HCT116 (cell line): ENCODE measurements at regions not wholly inside any gene's neighbourhood (a gene's known extent, or its start where the extent isn't known, plus 50 kb on each side); places are given as distances from the start of the nearest gene placed in this dataset.

Experiments
- ATAC-seq: fragments of 200-7000 bp; cut with Tn5 transposase; 2 replicates; pipeline ENCODE4 v1.9.1; 2020; ENCODE audit warnings: mild to moderate bottlenecking, moderate library complexity
- BruUV-seq: library from RNA; stranded (reverse); fragments of 400-500 nt; replicated peaks from 2 replicates; lab custom pipeline; 2021; lab: Mats Ljungman, UMichigan
- CTCF ChIA-PET: fragments of 300-600 bp; sonication (Branson Sonifier 250); formaldehyde crosslinking; loops from one replicate; lab custom pipeline; 2021; ENCODE audit warnings: antibody characterized with exemption; lab: Charles Lee
- POLR2A ChIA-PET: fragments of 300-600, 350-600 bp; sonication (Branson Sonifier 250); formaldehyde crosslinking; loops from one replicate; lab custom pipeline; 2021; ENCODE audit warnings: antibody characterized with exemption; lab: Charles Lee
- RAD21 ChIA-PET, 2 experiments: fragments of 300-600 bp; sonication (Branson Sonifier 250); formaldehyde crosslinking; loops; one replicate each; lab custom pipeline; 2023; ENCODE audit warnings: low total read pairs in 2 of 2; ENCODE audit not compliant: uncharacterized antibody in 2 of 2, unreplicated experiment in 2 of 2, low non-redundant PET in 1 of 2; lab: Charles Lee
- DNase-seq: peaks from one replicate; pipeline ENCODE4 v3.0.0-alpha.2; 2010; ENCODE audit warnings: low read depth, low spot score
- H2AFZ ChIP-seq: fragments of 200-600 bp; shearing (Covaris generic), sonication (generic); 2 replicates; pipeline ENCODE4 v1.6.1; 2017; ENCODE audit warnings: low read depth, mixed run types, mixed read lengths, antibody characterized with exemption, low read length; ENCODE audit not compliant: poor library complexity, severe bottlenecking
- H3K27ac ChIP-seq: 2 replicates; pipeline ENCODE4 v1.5.1; 2012; ENCODE audit warnings: low read depth, low read length
- H3K27me3 ChIP-seq: fragments of 200-600 bp; sonication (generic); 2 replicates; pipeline ENCODE4 v1.6.1; 2016; ENCODE audit warnings: mixed run types, low read length, mixed read lengths; ENCODE audit not compliant: insufficient read depth
- H3K36me3 ChIP-seq, 2 experiments: fragments of 200-500 bp in 1 of 2; fragments of 200-600 bp in 1 of 2; sonication (Bioruptor generic) in 1 of 2; sonication (generic) in 1 of 2; 2 replicates each; pipeline versions ENCODE4 v1.5.1 to v1.6.1; 2014 to 2016; ENCODE audit warnings: low read length in 2 of 2, inconsistent platforms in 1 of 2, mixed read lengths in 1 of 2, mixed run types in 1 of 2; ENCODE audit not compliant: insufficient read depth in 2 of 2, control insufficient read depth in 1 of 2
- H3K4me1 ChIP-seq, 2 experiments: fragments of 200-600 bp in 1 of 2; sonication (generic) in 1 of 2; 2 replicates each; pipeline versions ENCODE4 v1.5.1 to v1.6.1; 2012 to 2017; ENCODE audit warnings: low read length in 2 of 2, inconsistent platforms in 1 of 2, mild to moderate bottlenecking in 1 of 2, mixed read lengths in 1 of 2, mixed run types in 1 of 2, moderate library complexity in 1 of 2; ENCODE audit not compliant: insufficient read depth in 2 of 2, control insufficient read depth in 1 of 2
- H3K4me2 ChIP-seq: fragments of 200-600 bp; sonication (generic); 2 replicates; pipeline ENCODE4 v1.6.1; 2017; ENCODE audit warnings: mixed run types, low read length, mixed read lengths
- H3K4me3 ChIP-seq, 2 experiments: fragments of 200-600 bp in 1 of 2; sonication (generic) in 1 of 2; replicated peaks in 1 of 2; 2 replicates each; pipeline ENCODE4 v1.5.1; 2011 to 2016; ENCODE audit warnings: low read length in 2 of 2, control low read depth in 1 of 2, low read depth in 1 of 2, mild to moderate bottlenecking in 1 of 2, mixed read lengths in 1 of 2, mixed run types in 1 of 2
- H3K79me2 ChIP-seq: fragments of 200-600 bp; sonication (generic); 2 replicates; pipeline ENCODE4 v1.6.1; 2017; ENCODE audit warnings: mild to moderate bottlenecking, mixed run types, low read length, moderate library complexity, mixed read lengths; ENCODE audit not compliant: insufficient read depth
- H3K9ac ChIP-seq: fragments of 200-600 bp; sonication (generic); 2 replicates; pipeline ENCODE4 v1.6.1; 2016; ENCODE audit warnings: low read length, mixed read lengths
- H3K9me2 ChIP-seq: fragments of 200-600 bp; sonication (generic), shearing (Covaris generic); 2 replicates; pipeline ENCODE4 v1.6.1; 2017; ENCODE audit warnings: mixed run types, mild to moderate bottlenecking, moderate library complexity; ENCODE audit not compliant: insufficient read depth
- H3K9me3 ChIP-seq, 2 experiments: fragments of 200-500 bp in 1 of 2; fragments of 200-600 bp in 1 of 2; sonication (Bioruptor generic) in 1 of 2; sonication (generic) in 1 of 2; 2 replicates each; pipeline ENCODE4 v1.6.1; 2014 to 2017; ENCODE audit warnings: low read length in 2 of 2, mixed read lengths in 2 of 2, inconsistent platforms in 1 of 2, low read depth in 1 of 2, mild to moderate bottlenecking in 1 of 2, mixed run types in 1 of 2, moderate library complexity in 1 of 2; ENCODE audit not compliant: control insufficient read depth in 1 of 2, insufficient read depth in 1 of 2
- H4K20me1 ChIP-seq: fragments of 200-600 bp; sonication (generic), shearing (Covaris generic); 2 replicates; pipeline ENCODE4 v1.6.1; 2017; ENCODE audit warnings: mixed run types, mild to moderate bottlenecking, moderate library complexity; ENCODE audit not compliant: insufficient read depth
- ATF3 ChIP-seq: IDR thresholded peaks from 2 replicates; pipeline ENCODE4 v1.6.1; 2012
- CBX3 ChIP-seq: IDR thresholded peaks from 2 replicates; pipeline ENCODE4 v1.6.1; 2012; ENCODE audit warnings: low read depth
- CTCF ChIP-seq, 3 experiments: fragments of 200-600 bp in 1 of 3; sonication (generic) in 1 of 3; IDR thresholded peaks in 2 of 3; conservative IDR thresholded peaks in 1 of 3; 2 replicates each; pipeline ENCODE4 v1.5.1; 2012 to 2017; ENCODE audit warnings: low read depth in 2 of 3, low read length in 2 of 3, antibody characterized with exemption in 1 of 3, borderline replicate concordance in 1 of 3, control low read depth in 1 of 3, mild to moderate bottlenecking in 1 of 3, mixed read lengths in 1 of 3, mixed run types in 1 of 3, moderate library complexity in 1 of 3; ENCODE audit not compliant: insufficient read depth in 1 of 3
- ELF1 ChIP-seq: IDR thresholded peaks from 2 replicates; pipeline ENCODE4 v1.6.1; 2012; ENCODE audit warnings: low read depth, borderline replicate concordance
- EZH2phosphoT487 ChIP-seq: fragments of 200-600 bp; IDR thresholded peaks from 2 replicates; pipeline ENCODE4 v1.6.1; 2018; ENCODE audit warnings: antibody characterized with exemption, borderline replicate concordance
- FOSL1 ChIP-seq: IDR thresholded peaks from 2 replicates; pipeline ENCODE4 v1.6.1; 2012; ENCODE audit warnings: low read depth
- JUND ChIP-seq: IDR thresholded peaks from 2 replicates; pipeline ENCODE4 v1.6.1; 2012
- POLR2A ChIP-seq: IDR thresholded peaks from 2 replicates; pipeline ENCODE4 v1.7.0; 2011; ENCODE audit warnings: borderline replicate concordance; ENCODE audit not compliant: insufficient read depth, insufficient read length; ENCODE audit errors: extremely low read depth
- RAD21 ChIP-seq: IDR thresholded peaks from 2 replicates; pipeline ENCODE4 v1.6.1; 2012; ENCODE audit warnings: low read depth, mild to moderate bottlenecking
- REST ChIP-seq: IDR thresholded peaks from 2 replicates; pipeline ENCODE4 v1.6.1; 2012; ENCODE audit warnings: low read depth
- SIN3A ChIP-seq: IDR thresholded peaks from 2 replicates; pipeline ENCODE4 v1.6.1; 2012; ENCODE audit warnings: low read depth
- SP1 ChIP-seq: IDR thresholded peaks from 2 replicates; pipeline ENCODE4 v1.6.1; 2012; ENCODE audit warnings: low read depth
- SRF ChIP-seq: IDR thresholded peaks from 2 replicates; pipeline ENCODE4 v1.6.1; 2012; ENCODE audit warnings: low read depth
- YY1 ChIP-seq: IDR thresholded peaks from 2 replicates; pipeline ENCODE4 v1.6.1; 2011; ENCODE audit warnings: low read length, low read depth, moderate library complexity, mild to moderate bottlenecking; ENCODE audit not compliant: insufficient replicate concordance; ENCODE audit errors: extremely low read depth
- ZBTB33 ChIP-seq: IDR thresholded peaks from 2 replicates; pipeline ENCODE4 v1.6.1; 2011; ENCODE audit warnings: mild to moderate bottlenecking, low read length, moderate library complexity; ENCODE audit not compliant: insufficient replicate concordance; ENCODE audit errors: extremely low read depth
- ZNF274 ChIP-seq: fragments of 200-500 bp; sonication (Bioruptor generic); IDR thresholded peaks from 2 replicates; pipeline ENCODE4 v1.6.1; 2014; ENCODE audit warnings: mild to moderate bottlenecking, low read depth, low read length, inconsistent platforms
- intact Hi-C: fragments of 100-400 bp; cut with micrococcal nuclease; formaldehyde crosslinking; loops from 2 replicates; pipeline ENCODE4 v1.10.0; 2022

GRCh38 chr17:71938340-71939010 is 182.3 kb upstream of the SOX9 start:
- no peaks in the 10 kb centered on the region for H3K27me3 ChIP-seq
- peaks cover 0 to 24% of the 10 kb centered on the region in 2 experiments; a peak in 2 of 4 replicates for H3K4me1 ChIP-seq
- no peak overlapping the region for H3K27ac ChIP-seq
- H3K4me2 ChIP-seq, result no peak overlapping the region
- TF ChIP-seq CTCF (IDR thresholded peaks at IDR 0.05 in 2 of 3, conservative IDR thresholded peaks at IDR 0.05 in 1 of 3; ENCODE audit: borderline replicate concordance in 1 of 3, insufficient read depth in 1 of 3, low read depth in 2 of 3, low read length in 2 of 3) (no peak), SRF (no peak), ZNF274 (no peak), JUND (no peak), EZH2phosphoT487 (no peak), ELF1 (no peak), ZBTB33 (no peak), ATF3 (no peak), RAD21 (no peak), POLR2A (no peak), SIN3A (no peak), YY1 (no peak), REST (no peak), FOSL1 (no peak), SP1 (no peak), CBX3 (no peak)
- H3K9me3 ChIP-seq, result no peaks in the 10 kb centered on the region
- no peaks in the 10 kb centered on the region for H4K20me1 ChIP-seq
- H3K79me2 ChIP-seq, result no peaks in the 10 kb centered on the region
- DNase-seq (no peak), ATAC-seq (no peak)
- H3K4me3 ChIP-seq, result no peak overlapping the region
- intact Hi-C loops, result no loop called here
- RAD21 ChIA-PET, result no interaction called here
- H3K9me2 ChIP-seq, result no peaks in the 10 kb centered on the region
- H3K9ac ChIP-seq, result no peak overlapping the region
- POLR2A ChIA-PET, result no interaction called here
- H2AFZ ChIP-seq, result no peak overlapping the region
- CTCF ChIA-PET, result no interaction called here
- no TSS peak for BruUV-seq
- H3K36me3 ChIP-seq, result no peaks in the 10 kb centered on the region
